Endothelial cell of umbilical vein (primary cell): ENCODE measurements at regions not wholly inside any gene's neighbourhood (a gene's known extent, or its start where the extent isn't known, plus 50 kb on each side); places are given as distances from the start of the nearest gene placed in this dataset.
"Not testable (repeated sequence)": the region's sequence is repeated elsewhere in the genome, so short reads cannot be mapped to it uniquely, and the experiment has no call there.

ENCODE experiments used
- BruUV-seq: library from RNA; stranded (reverse); fragments of 400-500 nt; replicated peaks from 2 replicates; lab custom pipeline; 2021; lab: Mats Ljungman, UMichigan
- CTCF ChIA-PET: fragments of 300-600, 350-600 bp; sonication (Branson Sonifier 250); formaldehyde crosslinking; loops from one replicate; lab custom pipeline; 2021; ENCODE audit warnings: antibody characterized with exemption, inconsistent platforms; lab: Charles Lee
- POLR2A ChIA-PET: fragments of 300-600, 350-600 bp; sonication (Branson Sonifier 250); formaldehyde crosslinking; loops from one replicate; lab custom pipeline; 2021; ENCODE audit warnings: antibody characterized with exemption, inconsistent platforms; lab: Charles Lee
- DNase-seq: peaks from one replicate; pipeline ENCODE4 v3.0.0-alpha.2; 2011; ENCODE audit warnings: low read depth, low spot score
- FAIRE-seq: peaks from 2 replicates; lab custom pipeline; 2011; peaks lifted over from hg19 to GRCh38; lab: Jason Lieb, UNC
- H2AFZ ChIP-seq: 2 replicates; pipeline ENCODE4 v1.6.0; 2012; ENCODE audit warnings: low read depth, low read length, control low read depth, inconsistent platforms
- H3K27ac ChIP-seq: 2 replicates; pipeline ENCODE4 v1.5.1; 2011; ENCODE audit warnings: low read depth, mild to moderate bottlenecking, control low read depth, low read length, moderate library complexity; ENCODE audit not compliant: insufficient read depth
- H3K27me3 ChIP-seq, 2 experiments: 2 replicates each; pipeline versions ENCODE4 v1.6.0 to v1.6.1; 2011; ENCODE audit warnings: low read length in 2 of 2, mixed read lengths in 1 of 2; ENCODE audit not compliant: control insufficient read depth in 2 of 2, insufficient read depth in 2 of 2
- H3K36me3 ChIP-seq, 2 experiments: 2 replicates in 1 of 2; 3 replicates in 1 of 2; pipeline ENCODE4 v1.5.1; 2011; ENCODE audit warnings: low read length in 2 of 2, mild to moderate bottlenecking in 1 of 2, moderate library complexity in 1 of 2; ENCODE audit not compliant: control insufficient read depth in 2 of 2, insufficient read depth in 2 of 2; ENCODE audit errors: extremely low read depth in 1 of 2
- H3K4me1 ChIP-seq: 3 replicates; pipeline ENCODE4 v1.5.1; 2011; ENCODE audit warnings: mild to moderate bottlenecking, low read length; ENCODE audit not compliant: control insufficient read depth, insufficient read depth; ENCODE audit errors: extremely low read depth
- H3K4me2 ChIP-seq: 2 replicates; pipeline ENCODE4 v1.6.1; 2011; ENCODE audit warnings: low read length, control low read depth, mixed read lengths; ENCODE audit not compliant: insufficient read depth
- H3K4me3 ChIP-seq, 3 experiments: fragments of 200-600 bp in 1 of 3; sonication (generic), shearing (Covaris generic) in 1 of 3; replicated peaks in 1 of 3; 2 replicates each; pipeline ENCODE4 v1.5.1; 2011 to 2016; ENCODE audit warnings: control low read depth in 3 of 3, low read length in 3 of 3, mild to moderate bottlenecking in 2 of 3, inconsistent platforms in 1 of 3, low read depth in 1 of 3, moderate library complexity in 1 of 3; ENCODE audit not compliant: insufficient read depth in 1 of 3
- H3K79me2 ChIP-seq: 2 replicates; pipeline ENCODE4 v1.6.0; 2012; ENCODE audit warnings: low read length, inconsistent platforms; ENCODE audit not compliant: control insufficient read depth, insufficient read depth
- H3K9ac ChIP-seq: replicated peaks from 2 replicates; pipeline ENCODE3; 2011; ENCODE audit warnings: low read length, control low read depth; ENCODE audit not compliant: insufficient read depth; ENCODE audit errors: extremely low read depth
- H3K9me1 ChIP-seq: replicated peaks from 3 replicates; pipeline ENCODE4 v1.6.0; 2011; ENCODE audit warnings: mild to moderate bottlenecking, low read length; ENCODE audit not compliant: control insufficient read depth, insufficient read depth; ENCODE audit errors: extremely low read depth
- H3K9me3 ChIP-seq: replicated peaks from 2 replicates; pipeline ENCODE4 v1.5.1; 2012; ENCODE audit warnings: low read length, inconsistent platforms; ENCODE audit not compliant: control insufficient read depth, insufficient read depth
- H4K20me1 ChIP-seq: replicated peaks from 2 replicates; pipeline ENCODE3; 2011; ENCODE audit warnings: mild to moderate bottlenecking, low read length; ENCODE audit not compliant: control insufficient read depth, insufficient read depth; ENCODE audit errors: extremely low read depth
- FOS ChIP-seq: IDR thresholded peaks from 2 replicates; pipeline ENCODE4 v1.6.1; 2011; ENCODE audit warnings: mild to moderate bottlenecking, low read length, moderate library complexity, borderline replicate concordance; ENCODE audit not compliant: insufficient read depth
- POLR2AphosphoS5 ChIP-seq: IDR thresholded peaks from 2 replicates; pipeline ENCODE4 v1.6.1; 2012; ENCODE audit warnings: low read depth, mild to moderate bottlenecking, control low read depth, low read length, moderate library complexity; ENCODE audit not compliant: insufficient read depth
- dilution Hi-C: fragments of 300-500 bp; cut with MboI; formaldehyde crosslinking; loops from one replicate; pipeline ENCODE4 v1.15.0; 2019; ENCODE audit warnings: low sequenced_read_pairs; ENCODE audit not compliant: extremely low pct_ligation_motif_present
- intact Hi-C: fragments of 100-400 bp; cut with micrococcal nuclease; formaldehyde crosslinking; loops from one replicate; pipeline ENCODE4 v1.10.0; 2022

- Histone ChIP-seq H3K4me3 (no peak overlapping the region), H3K4me2 (no peak overlapping the region), H3K9ac (no peak overlapping the region), H3K79me2 (no peaks in the 10 kb centered on the region), H3K27ac (no peak overlapping the region), H2AFZ (no peak overlapping the region), H3K9me1 (no peaks in the 10 kb centered on the region), H3K27me3 (peaks cover 17% of the 10 kb centered on the region in 2 experiments), H3K36me3 (no peaks in the 10 kb centered on the region), H3K9me3 (no peaks in the 10 kb centered on the region), H3K4me1 (no peaks in the 10 kb centered on the region), H4K20me1 (no peaks in the 10 kb centered on the region)
- POLR2A ChIA-PET, result no interaction called here
- intact Hi-C loops (no loop called here), dilution Hi-C loops (no loop called here)
- CTCF ChIA-PET, result interaction anchor here (2.7 kb wide), 1 partner anchor 11 kb away, joined by 9 read pairs; no protein-coding TSS in a partner anchor
- no peak for FAIRE-seq
- TF ChIP-seq FOS (no peak), POLR2AphosphoS5 (no peak)
- BruUV-seq, result no TSS peak
- DNase-seq, result no peak
Observed at GRCh38 chr17:65305116-65305515, 167.9 kb downstream of the RGS9 start.

DNA sequence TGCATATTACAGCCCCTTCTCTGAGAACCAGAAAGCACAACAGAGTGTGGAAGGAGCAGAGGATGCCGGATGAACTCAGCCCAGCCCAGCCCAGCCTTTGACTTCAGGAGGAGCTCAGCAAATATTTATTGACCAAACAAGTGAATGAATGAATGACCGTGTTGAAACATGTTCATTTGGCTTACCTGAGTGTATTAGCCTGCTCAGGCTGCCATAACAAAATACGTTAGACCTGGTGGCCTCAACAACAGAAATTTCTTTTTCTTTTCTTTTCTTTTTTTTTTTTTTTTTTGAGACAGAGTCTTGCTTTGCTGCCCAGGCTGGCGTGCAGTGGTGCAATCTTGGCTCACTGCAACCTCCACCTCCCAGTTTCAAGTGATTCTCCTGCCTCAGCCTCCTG lies 164.7 kb downstream of the RGS9 start:
- H3K9me1 ChIP-seq, dilution Hi-C loops, H3K4me1 ChIP-seq, H2AFZ ChIP-seq, CTCF ChIA-PET, DNase-seq, POLR2A ChIA-PET, H3K4me3 ChIP-seq, intact Hi-C loops, H3K79me2 ChIP-seq, H3K27ac ChIP-seq, H3K9me3 ChIP-seq, H3K36me3 ChIP-seq, H3K9ac ChIP-seq, H3K4me2 ChIP-seq, H4K20me1 ChIP-seq, BruUV-seq, FAIRE-seq: not testable (repeated sequence)
- peaks cover 12 to 17% of the 10 kb centered on the region in 2 experiments for H3K27me3 ChIP-seq
